ENCODE measurements at regions not wholly inside any gene's neighbourhood (a gene's known extent, or its start where the extent isn't known, plus 50 kb on each side); places are given as distances from the start of the nearest gene placed in this dataset.

DNA sequence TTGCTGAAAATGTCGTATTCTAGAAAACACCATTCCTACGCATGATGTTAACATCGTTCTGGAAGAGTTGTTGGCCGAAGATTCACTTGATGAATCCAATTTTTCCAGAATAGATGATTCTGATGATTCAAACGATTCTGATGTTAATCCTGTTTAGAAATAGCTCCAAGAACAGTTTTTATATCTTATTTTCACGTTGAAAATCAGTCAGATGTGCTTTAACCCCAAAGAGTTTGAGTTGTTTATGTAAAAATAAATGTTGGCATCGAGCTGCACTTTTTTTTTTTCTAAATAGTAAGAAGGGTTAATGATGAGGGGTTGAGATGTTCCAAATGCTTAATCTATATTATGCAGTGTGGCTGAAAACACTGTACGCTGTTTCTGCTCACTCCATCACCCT, 99.9 kb upstream of the LINC00305 start:
- no peak for TF ChIP-seq POLR2A (IDR thresholded peaks at IDR 0.05)
- TF ChIP-seq, protein P1, sequence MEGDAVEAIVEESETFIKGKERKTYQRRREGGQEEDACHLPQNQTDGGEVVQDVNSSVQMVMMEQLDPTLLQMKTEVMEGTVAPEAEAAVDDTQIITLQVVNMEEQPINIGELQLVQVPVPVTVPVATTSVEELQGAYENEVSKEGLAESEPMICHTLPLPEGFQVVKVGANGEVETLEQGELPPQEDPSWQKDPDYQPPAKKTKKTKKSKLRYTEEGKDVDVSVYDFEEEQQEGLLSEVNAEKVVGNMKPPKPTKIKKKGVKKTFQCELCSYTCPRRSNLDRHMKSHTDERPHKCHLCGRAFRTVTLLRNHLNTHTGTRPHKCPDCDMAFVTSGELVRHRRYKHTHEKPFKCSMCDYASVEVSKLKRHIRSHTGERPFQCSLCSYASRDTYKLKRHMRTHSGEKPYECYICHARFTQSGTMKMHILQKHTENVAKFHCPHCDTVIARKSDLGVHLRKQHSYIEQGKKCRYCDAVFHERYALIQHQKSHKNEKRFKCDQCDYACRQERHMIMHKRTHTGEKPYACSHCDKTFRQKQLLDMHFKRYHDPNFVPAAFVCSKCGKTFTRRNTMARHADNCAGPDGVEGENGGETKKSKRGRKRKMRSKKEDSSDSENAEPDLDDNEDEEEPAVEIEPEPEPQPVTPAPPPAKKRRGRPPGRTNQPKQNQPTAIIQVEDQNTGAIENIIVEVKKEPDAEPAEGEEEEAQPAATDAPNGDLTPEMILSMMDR (IDR thresholded peaks at IDR 0.05): no peak
- TF ChIP-seq POLR2AphosphoS5 (IDR thresholded peaks at IDR 0.05; ENCODE audit: insufficient read depth in 1 of 2, low read depth in 1 of 2): no peak
